Muscle layer of duodenum (tissue), 2 donors: ENCODE measurements at regions not wholly inside any gene's neighbourhood (a gene's known extent, or its start where the extent isn't known, plus 50 kb on each side); places are given as distances from the start of the nearest gene placed in this dataset.

Experiments
- H3K27ac ChIP-seq: one replicate; pipeline ENCODE4 v1.7.0; 2013; ENCODE audit warnings: mild to moderate bottlenecking, low read length
- H3K27me3 ChIP-seq: one replicate; pipeline ENCODE4 v1.7.0; 2013; ENCODE audit warnings: low read depth, mild to moderate bottlenecking, control low read depth, low read length
- H3K36me3 ChIP-seq, 2 donors: one replicate each; pipeline ENCODE4 v1.7.0; 2013; ENCODE audit warnings: low read length in 2 of 2, control low read depth in 1 of 2, mild to moderate bottlenecking in 1 of 2; ENCODE audit not compliant: insufficient read depth in 2 of 2, control insufficient read depth in 1 of 2
- H3K4me1 ChIP-seq, 2 donors: one replicate each; pipeline ENCODE4 v1.7.0; 2013; ENCODE audit warnings: low read length in 2 of 2, mild to moderate bottlenecking in 2 of 2, control low read depth in 1 of 2, moderate library complexity in 1 of 2; ENCODE audit not compliant: insufficient read depth in 2 of 2, control insufficient read depth in 1 of 2
- H3K4me3 ChIP-seq, 2 donors: one replicate each; pipeline ENCODE4 v1.7.0; 2013; ENCODE audit warnings: low read length in 2 of 2, low read depth in 1 of 2, mild to moderate bottlenecking in 1 of 2
- H3K9me3 ChIP-seq, 2 donors: one replicate each; pipeline ENCODE4 v1.7.0; 2013; ENCODE audit warnings: low read length in 2 of 2, control low read depth in 1 of 2, mild to moderate bottlenecking in 1 of 2; ENCODE audit not compliant: control insufficient read depth in 1 of 2
- donor health status: healthy.

- no peaks in the 10 kb centered on the region for H3K4me1 ChIP-seq
- no peaks in the 10 kb centered on the region for H3K36me3 ChIP-seq
- H3K27ac ChIP-seq = no peak overlapping the region
- H3K27me3 ChIP-seq = no peaks in the 10 kb centered on the region
- no peaks in the 10 kb centered on the region for H3K9me3 ChIP-seq
- no peak overlapping the region for H3K4me3 ChIP-seq
Observed at GRCh38 chr4:136575146-136575545, 957.1 kb downstream of the PCDH18 start.

- Histone ChIP-seq H3K36me3 (no peaks in the 10 kb centered on the region), H3K9me3 (no peaks in the 10 kb centered on the region), H3K4me3 (no peak overlapping the region), H3K27ac (no peak overlapping the region), H3K27me3 (no peaks in the 10 kb centered on the region), H3K4me1 (no peaks in the 10 kb centered on the region)
Observed at GRCh38 chr4:136573460-136573859, 958.8 kb downstream of the PCDH18 start.

DNA sequence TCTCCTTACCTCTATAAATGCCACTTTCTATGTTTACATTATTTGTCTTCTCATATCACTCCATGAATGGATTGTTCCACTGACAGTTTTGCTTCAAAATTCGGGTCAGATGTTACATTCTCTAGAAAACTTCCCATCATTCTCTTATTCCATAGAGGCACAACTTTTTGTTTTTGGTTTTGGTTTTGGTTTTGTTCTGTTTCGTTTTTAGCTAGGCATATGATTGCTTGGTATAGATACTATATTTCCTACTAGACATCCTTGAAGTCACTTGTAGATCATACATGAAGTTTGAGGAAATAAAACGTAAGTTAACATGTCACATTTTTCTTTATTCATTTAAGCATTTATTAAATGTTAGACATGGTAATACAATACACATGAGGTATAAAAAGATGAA, 961.0 kb downstream of the PCDH18 start:
- Histone ChIP-seq H3K9me3 (no peaks in the 10 kb centered on the region), H3K27ac (no peak overlapping the region), H3K4me3 (no peak overlapping the region), H3K27me3 (no peaks in the 10 kb centered on the region), H3K36me3 (no peaks in the 10 kb centered on the region), H3K4me1 (no peaks in the 10 kb centered on the region)

GRCh38 chr4:136562834-136563233, 969.5 kb downstream of the PCDH18 start:
- H3K27ac ChIP-seq = no peak overlapping the region
- no peaks in the 10 kb centered on the region for H3K4me1 ChIP-seq
- no peaks in the 10 kb centered on the region for H3K36me3 ChIP-seq
- H3K4me3 ChIP-seq = no peak overlapping the region
- no peaks in the 10 kb centered on the region for H3K9me3 ChIP-seq
- H3K27me3 ChIP-seq = no peaks in the 10 kb centered on the region

GRCh38 chr4:136558940-136559494, 973.3 kb downstream of the PCDH18 start:
- no peaks in the 10 kb centered on the region for H3K36me3 ChIP-seq
- no peak overlapping the region for H3K4me3 ChIP-seq
- no peaks in the 10 kb centered on the region for H3K4me1 ChIP-seq
- H3K9me3 ChIP-seq = no peaks in the 10 kb centered on the region
- H3K27me3 ChIP-seq = no peaks in the 10 kb centered on the region
- H3K27ac ChIP-seq = no peak overlapping the region

- no peaks in the 10 kb centered on the region for H3K36me3 ChIP-seq
- H3K27ac ChIP-seq = no peak overlapping the region
- H3K27me3 ChIP-seq = no peaks in the 10 kb centered on the region
- no peak overlapping the region for H3K4me3 ChIP-seq
- H3K9me3 ChIP-seq = no peaks in the 10 kb centered on the region
- no peaks in the 10 kb centered on the region for H3K4me1 ChIP-seq
Observed at GRCh38 chr4:136557396-136557795, 974.9 kb downstream of the PCDH18 start.

- Histone ChIP-seq H3K27ac (no peak overlapping the region), H3K9me3 (no peaks in the 10 kb centered on the region), H3K36me3 (no peaks in the 10 kb centered on the region), H3K4me3 (no peak overlapping the region), H3K4me1 (no peaks in the 10 kb centered on the region), H3K27me3 (no peaks in the 10 kb centered on the region)
Observed at GRCh38 chr4:136554033-136554432, 978.3 kb downstream of the PCDH18 start.

GRCh38 chr4:136551753-136552152, 980.5 kb downstream of the PCDH18 start:
- Histone ChIP-seq H3K27me3 (no peaks in the 10 kb centered on the region), H3K36me3 (no peaks in the 10 kb centered on the region), H3K27ac (no peak overlapping the region), H3K9me3 (no peaks in the 10 kb centered on the region), H3K4me3 (no peak overlapping the region), H3K4me1 (no peaks in the 10 kb centered on the region)

GRCh38 chr4:136540747-136541146, 991.5 kb downstream of the PCDH18 start:
- Histone ChIP-seq H3K4me3 (no peak overlapping the region), H3K27me3 (no peaks in the 10 kb centered on the region), H3K9me3 (no peaks in the 10 kb centered on the region), H3K4me1 (no peaks in the 10 kb centered on the region), H3K36me3 (no peaks in the 10 kb centered on the region), H3K27ac (no peak overlapping the region)

DNA sequence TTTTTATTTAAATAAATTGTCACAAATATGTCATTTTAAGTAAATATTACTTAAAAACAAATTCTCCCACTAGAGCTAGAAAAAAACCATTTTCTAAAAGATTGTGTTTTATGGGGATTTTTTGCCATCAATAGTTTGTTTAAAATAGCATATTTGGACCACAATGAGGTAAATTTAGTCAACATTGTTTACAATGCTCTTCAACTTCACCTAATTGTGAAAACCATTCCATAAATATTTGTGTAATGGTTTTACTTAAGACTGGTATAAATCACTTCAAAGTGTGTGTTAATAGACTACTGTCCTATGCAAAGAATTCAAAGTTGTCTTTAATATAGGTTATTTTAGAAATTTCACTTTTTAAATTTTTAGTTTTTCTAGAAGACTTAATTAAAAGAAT, 1004.2 kb downstream of the PCDH18 start:
- no peak overlapping the region for H3K4me3 ChIP-seq
- H3K27ac ChIP-seq = no peak overlapping the region
- H3K27me3 ChIP-seq = no peaks in the 10 kb centered on the region
- H3K4me1 ChIP-seq = no peaks in the 10 kb centered on the region
- no peaks in the 10 kb centered on the region for H3K9me3 ChIP-seq
- H3K36me3 ChIP-seq = no peaks in the 10 kb centered on the region

- Histone ChIP-seq H3K9me3 (no peaks in the 10 kb centered on the region), H3K27ac (no peak overlapping the region), H3K4me3 (no peak overlapping the region), H3K36me3 (no peaks in the 10 kb centered on the region), H3K4me1 (no peaks in the 10 kb centered on the region), H3K27me3 (no peaks in the 10 kb centered on the region)
Observed at GRCh38 chr4:136526517-136526916, 1005.8 kb downstream of the PCDH18 start.

DNA sequence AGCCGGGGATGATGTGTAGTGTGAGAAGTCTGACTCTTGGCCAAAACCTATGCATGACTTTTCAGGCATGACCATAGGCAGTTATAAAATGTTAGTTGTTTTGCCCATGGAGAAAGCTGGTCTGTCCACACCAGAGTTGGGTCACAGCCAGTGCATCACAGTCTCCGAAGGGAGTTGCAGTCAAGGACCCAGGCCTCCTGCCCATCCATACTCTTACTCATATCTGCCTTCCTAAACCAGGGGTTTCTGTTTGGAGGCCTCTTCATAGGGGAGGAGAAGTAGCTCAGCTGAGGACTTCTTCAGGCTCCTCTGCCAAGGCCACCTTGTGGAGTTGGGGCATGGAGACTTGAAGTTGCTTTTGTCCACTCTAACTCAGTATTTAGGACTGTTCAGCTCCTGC, 1008.3 kb downstream of the PCDH18 start:
- H3K4me1 ChIP-seq = no peaks in the 10 kb centered on the region
- H3K4me3 ChIP-seq = no peak overlapping the region
- no peaks in the 10 kb centered on the region for H3K9me3 ChIP-seq
- H3K36me3 ChIP-seq = no peaks in the 10 kb centered on the region
- H3K27me3 ChIP-seq = no peaks in the 10 kb centered on the region
- no peak overlapping the region for H3K27ac ChIP-seq
